ENCODE measurements at regions not wholly inside any gene's neighbourhood (a gene's known extent, or its start where the extent isn't known, plus 50 kb on each side); places are given as distances from the start of the nearest gene placed in this dataset.

GRCh38 chr1:203926025-203926540 lies 64.7 kb downstream of the SNRPE start:
- DNase-seq (ENCODE audit: low read depth): no peak

- DNase-seq (ENCODE audit: low read depth): no peak
Observed at GRCh38 chr1:203929741-203930309, 68.4 kb downstream of the SNRPE start.

GRCh38 chr1:203930342-203930741 lies 68.9 kb downstream of the SNRPE start:
- no peak for DNase-seq (ENCODE audit: low read depth)

GRCh38 chr1:203931953-203932352 lies 70.6 kb downstream of the SNRPE start:
- no peak for DNase-seq (ENCODE audit: low read depth)

- peak; percentile 51 for DNase-seq (ENCODE audit: low read depth)
Observed at GRCh38 chr1:203932556-203932955, 71.2 kb downstream of the SNRPE start.

GRCh38 chr1:203934027-203934426 lies 72.6 kb downstream of the SNRPE start:
- no peak for DNase-seq (ENCODE audit: low read depth)

- no peak for DNase-seq (ENCODE audit: low read depth)
Observed at GRCh38 chr1:203934651-203935050, 73.3 kb downstream of the SNRPE start.

- no peak for DNase-seq (ENCODE audit: low read depth)
Observed at GRCh38 chr1:203935321-203935720, 73.9 kb downstream of the SNRPE start.

GRCh38 chr1:203937678-203938330 lies 76.4 kb downstream of the SNRPE start:
- no peak for DNase-seq (ENCODE audit: low read depth)

- DNase-seq (ENCODE audit: low read depth): no peak
Observed at GRCh38 chr1:203944651-203945404, 83.4 kb downstream of the SNRPE start.

GRCh38 chr1:203954293-203954692 lies 92.9 kb downstream of the SNRPE start:
- DNase-seq (ENCODE audit: low read depth): no peak

GRCh38 chr1:203954788-203955552 lies 93.6 kb downstream of the SNRPE start:
- DNase-seq (ENCODE audit: low read depth): peak; percentile 32

GRCh38 chr1:203968761-203969160 lies 104.2 kb upstream of the SOX13 start:
- no peak for DNase-seq (ENCODE audit: low read depth)

- DNase-seq (ENCODE audit: low read depth): no peak
Observed at GRCh38 chr1:203969846-203970245, 103.1 kb upstream of the SOX13 start.

GRCh38 chr1:203985044-203985443 lies 87.9 kb upstream of the SOX13 start:
- DNase-seq (ENCODE audit: low read depth): no peak

GRCh38 chr1:203985676-203986075 lies 87.2 kb upstream of the SOX13 start:
- DNase-seq (ENCODE audit: low read depth): no peak

GRCh38 chr1:203986887-203987461 lies 85.9 kb upstream of the SOX13 start:
- no peak for DNase-seq (ENCODE audit: low read depth)

- no peak for DNase-seq (ENCODE audit: low read depth)
Observed at GRCh38 chr1:203990118-203990517, 82.8 kb upstream of the SOX13 start.

GRCh38 chr1:203992440-203992839 lies 80.5 kb upstream of the SOX13 start:
- DNase-seq (ENCODE audit: low read depth): no peak

GRCh38 chr1:203993256-203993655 lies 79.7 kb upstream of the SOX13 start:
- DNase-seq (ENCODE audit: low read depth): no peak

GRCh38 chr1:203995228-203995627 lies 77.7 kb upstream of the SOX13 start:
- DNase-seq (ENCODE audit: low read depth): no peak

GRCh38 chr1:203996126-203996525 lies 76.8 kb upstream of the SOX13 start:
- DNase-seq (ENCODE audit: low read depth): no peak

All from CMK (cell line).